ENCODE measurements at regions not wholly inside any gene's neighbourhood (a gene's known extent, or its start where the extent isn't known, plus 50 kb on each side); places are given as distances from the start of the nearest gene placed in this dataset.

GRCh38 chr20:19937651-19938420, 79.3 kb upstream of the NAA20 start:
- Mint-ChIP-seq H3K4me3 (peak overlapping the region; percentile 53 to 69 (median 66)), H3K9me3 (no peaks in the 10 kb centered on the region), H3K36me3 (no peaks in the 10 kb centered on the region), H3K27ac (peak overlapping the region; percentile 45 to 62), H3K4me1 (peaks cover 20 to 34% (median 25%) of the 10 kb centered on the region in 3 donors), H3K27me3 (peaks cover 14% of the 10 kb centered on the region in 2 donors)
- Histone ChIP-seq H3K27me3 (replicated peaks in 1 of 2; ENCODE audit: control insufficient read depth in 2 of 2, extremely low read depth in 1 of 2, insufficient read depth in 2 of 2, low read length in 1 of 2) (peaks cover 0 to 27% of the 10 kb centered on the region in 2 experiments), H3K36me3 (ENCODE audit: control insufficient read depth in 2 of 2, extremely low read depth in 1 of 2, insufficient read depth in 1 of 2, low read length in 1 of 2) (no peaks in the 10 kb centered on the region), H3K4me3 (ENCODE audit: control insufficient read depth in 1 of 2, extremely low read depth in 1 of 2, low read length in 1 of 2) (peak overlapping the region; percentile 4 to 35), H3K27ac (ENCODE audit: low read length) (no peak overlapping the region), H3K4me1 (ENCODE audit: control insufficient read depth in 1 of 2, extremely low read depth in 1 of 2, insufficient read depth in 2 of 2, low read length in 2 of 2) (peaks cover 0 to 12% of the 10 kb centered on the region in 2 experiments), H3K9me3 (no peaks in the 10 kb centered on the region)
- peak; percentile 53 to 82 (median 61) for ATAC-seq (replicated peaks in 1 of 4)
- DNase-seq = peak in 7 of 35 experiments; percentile 4 to 33 (median 10)
- CTCF ChIA-PET = interaction anchor here in 1 of 2 donors (0.6 kb wide), 1 partner anchor 19 kb away, joined by 3 read pairs; no protein-coding TSS in a partner anchor
- POLR2A ChIA-PET = no interaction called here
- 0% methylated on average over 4 of the region's 8 CpGs for WGBS (ENCODE audit: insufficient coverage)

GRCh38 chr20:19938421-19939090, 78.6 kb upstream of the NAA20 start:
- no peaks in the 10 kb centered on the region for H3K36me3 Mint-ChIP-seq
- H3K27me3 ChIP-seq (replicated peaks in 1 of 2; ENCODE audit: control insufficient read depth in 2 of 2, extremely low read depth in 1 of 2, insufficient read depth in 2 of 2, low read length in 1 of 2) = peaks cover 0 to 26% of the 10 kb centered on the region in 2 experiments
- ChIA-PET POLR2A (interaction anchor here (0.6 to 0.7 kb wide), 2 partner anchors 24 to 114 kb away, joined by 3 read pairs; partner anchors contain the start of genes CFAP61 (in 1 of the 2) and CRNKL1 (in 1 of the 2)), CTCF (no interaction called here)
- H3K4me3 ChIP-seq (ENCODE audit: control insufficient read depth in 1 of 2, extremely low read depth in 1 of 2, low read length in 1 of 2) = no peak overlapping the region
- H3K36me3 ChIP-seq (ENCODE audit: control insufficient read depth in 2 of 2, extremely low read depth in 1 of 2, insufficient read depth in 1 of 2, low read length in 1 of 2) = no peaks in the 10 kb centered on the region
- no peaks in the 10 kb centered on the region for H3K9me3 ChIP-seq
- H3K27ac Mint-ChIP-seq = no peak overlapping the region
- 93% methylated on average over 2 of the region's 4 CpGs for WGBS (ENCODE audit: insufficient coverage)
- H3K4me1 Mint-ChIP-seq = peaks cover 20 to 34% (median 25%) of the 10 kb centered on the region in 3 donors
- ATAC-seq (replicated peaks in 1 of 4) = no peak
- peak overlapping the region in 1 of 3 donors; percentile 69 for H3K4me3 Mint-ChIP-seq
- H3K4me1 ChIP-seq (ENCODE audit: control insufficient read depth in 1 of 2, extremely low read depth in 1 of 2, insufficient read depth in 2 of 2, low read length in 2 of 2) = peaks cover 0 to 12% of the 10 kb centered on the region in 2 experiments
- peaks cover 8 to 12% of the 10 kb centered on the region in 2 donors for H3K27me3 Mint-ChIP-seq
- H3K27ac ChIP-seq (ENCODE audit: low read length) = no peak overlapping the region
- H3K9me3 Mint-ChIP-seq = no peaks in the 10 kb centered on the region
- DNase-seq = no peak

- H3K9me3 ChIP-seq = no peaks in the 10 kb centered on the region
- peaks cover 0 to 30% of the 10 kb centered on the region in 2 experiments for H3K27me3 ChIP-seq (replicated peaks in 1 of 2; ENCODE audit: control insufficient read depth in 2 of 2, extremely low read depth in 1 of 2, insufficient read depth in 2 of 2, low read length in 1 of 2)
- Mint-ChIP-seq H3K27ac (no peak overlapping the region), H3K4me1 (peaks cover 20 to 26% (median 25%) of the 10 kb centered on the region in 3 donors), H3K36me3 (no peaks in the 10 kb centered on the region), H3K4me3 (no peak overlapping the region), H3K27me3 (peaks cover 12 to 21% of the 10 kb centered on the region in 2 donors), H3K9me3 (no peaks in the 10 kb centered on the region)
- ChIA-PET CTCF (no interaction called here), POLR2A (no interaction called here)
- H3K4me3 ChIP-seq (ENCODE audit: control insufficient read depth in 1 of 2, extremely low read depth in 1 of 2, low read length in 1 of 2) = no peak overlapping the region
- peaks cover 0 to 12% of the 10 kb centered on the region in 2 experiments for H3K4me1 ChIP-seq (ENCODE audit: control insufficient read depth in 1 of 2, extremely low read depth in 1 of 2, insufficient read depth in 2 of 2, low read length in 2 of 2)
- no peaks in the 10 kb centered on the region for H3K36me3 ChIP-seq (ENCODE audit: control insufficient read depth in 2 of 2, extremely low read depth in 1 of 2, insufficient read depth in 1 of 2, low read length in 1 of 2)
- H3K27ac ChIP-seq (ENCODE audit: low read length) = no peak overlapping the region
- ATAC-seq (replicated peaks in 1 of 4) (no peak), DNase-seq (no peak)
- 83% methylated on average over 2 of the region's 4 CpGs for WGBS (ENCODE audit: insufficient coverage)
Measured at GRCh38 chr20:19940988-19941460, 76.1 kb upstream of the NAA20 start.

- DNase-seq (no peak), ATAC-seq (replicated peaks in 1 of 4) (no peak)
- Histone ChIP-seq H3K4me3 (ENCODE audit: control insufficient read depth in 1 of 2, extremely low read depth in 1 of 2, low read length in 1 of 2) (no peak overlapping the region), H3K36me3 (ENCODE audit: control insufficient read depth in 2 of 2, extremely low read depth in 1 of 2, insufficient read depth in 1 of 2, low read length in 1 of 2) (no peaks in the 10 kb centered on the region), H3K9me3 (no peaks in the 10 kb centered on the region), H3K4me1 (ENCODE audit: control insufficient read depth in 1 of 2, extremely low read depth in 1 of 2, insufficient read depth in 2 of 2, low read length in 2 of 2) (peaks cover 0 to 7% of the 10 kb centered on the region in 2 experiments), H3K27ac (ENCODE audit: low read length) (no peak overlapping the region), H3K27me3 (replicated peaks in 1 of 2; ENCODE audit: control insufficient read depth in 2 of 2, extremely low read depth in 1 of 2, insufficient read depth in 2 of 2, low read length in 1 of 2) (peaks cover 0 to 35% of the 10 kb centered on the region in 2 experiments)
- Mint-ChIP-seq H3K36me3 (no peaks in the 10 kb centered on the region), H3K27ac (no peak overlapping the region), H3K27me3 (peaks cover 12 to 25% of the 10 kb centered on the region in 2 donors), H3K9me3 (no peaks in the 10 kb centered on the region), H3K4me1 (peaks cover 11 to 18% (median 14%) of the 10 kb centered on the region in 3 donors), H3K4me3 (no peak overlapping the region)
- 80% methylated on average over 1 of the region's 1 CpG for WGBS (ENCODE audit: insufficient coverage)
- ChIA-PET CTCF (no interaction called here), POLR2A (no interaction called here)
Measured at GRCh38 chr20:19942611-19943010, 74.6 kb upstream of the NAA20 start.

- H3K4me1 ChIP-seq (ENCODE audit: control insufficient read depth in 1 of 2, extremely low read depth in 1 of 2, insufficient read depth in 2 of 2, low read length in 2 of 2) = peaks cover 0 to 3% of the 10 kb centered on the region in 2 experiments
- DNase-seq = peak in 1 of 35 experiments; percentile 10
- no peak overlapping the region for H3K4me3 ChIP-seq (ENCODE audit: control insufficient read depth in 1 of 2, extremely low read depth in 1 of 2, low read length in 1 of 2)
- H3K4me1 Mint-ChIP-seq = peaks cover 6 to 13% (median 9%) of the 10 kb centered on the region in 3 donors
- ChIA-PET POLR2A (no interaction called here), CTCF (no interaction called here)
- 39% methylated on average over 5 of the region's 7 CpGs for WGBS (ENCODE audit: insufficient coverage)
- no peaks in the 10 kb centered on the region for H3K36me3 Mint-ChIP-seq
- no peak overlapping the region for H3K27ac Mint-ChIP-seq
- H3K9me3 ChIP-seq = no peaks in the 10 kb centered on the region
- H3K4me3 Mint-ChIP-seq = no peak overlapping the region
- ATAC-seq (replicated peaks in 1 of 4) = no peak
- H3K27ac ChIP-seq (ENCODE audit: low read length) = no peak overlapping the region
- no peaks in the 10 kb centered on the region for H3K9me3 Mint-ChIP-seq
- peaks cover 0 to 35% of the 10 kb centered on the region in 2 experiments for H3K27me3 ChIP-seq (replicated peaks in 1 of 2; ENCODE audit: control insufficient read depth in 2 of 2, extremely low read depth in 1 of 2, insufficient read depth in 2 of 2, low read length in 1 of 2)
- no peaks in the 10 kb centered on the region for H3K36me3 ChIP-seq (ENCODE audit: control insufficient read depth in 2 of 2, extremely low read depth in 1 of 2, insufficient read depth in 1 of 2, low read length in 1 of 2)
- peaks cover 10 to 25% of the 10 kb centered on the region in 2 donors for H3K27me3 Mint-ChIP-seq
Measured at GRCh38 chr20:19943061-19943521, 74.1 kb upstream of the NAA20 start.

GRCh38 chr20:19944772-19945459, 72.2 kb upstream of the NAA20 start:
- DNase-seq = no peak
- Histone ChIP-seq H3K4me3 (ENCODE audit: control insufficient read depth in 1 of 2, extremely low read depth in 1 of 2, low read length in 1 of 2) (no peak overlapping the region), H3K4me1 (ENCODE audit: control insufficient read depth in 1 of 2, extremely low read depth in 1 of 2, insufficient read depth in 2 of 2, low read length in 2 of 2) (no peaks in the 10 kb centered on the region), H3K27ac (ENCODE audit: low read length) (no peak overlapping the region), H3K27me3 (replicated peaks in 1 of 2; ENCODE audit: control insufficient read depth in 2 of 2, extremely low read depth in 1 of 2, insufficient read depth in 2 of 2, low read length in 1 of 2) (peaks cover 0 to 26% of the 10 kb centered on the region in 2 experiments), H3K9me3 (no peaks in the 10 kb centered on the region), H3K36me3 (ENCODE audit: control insufficient read depth in 2 of 2, extremely low read depth in 1 of 2, insufficient read depth in 1 of 2, low read length in 1 of 2) (no peaks in the 10 kb centered on the region)
- POLR2A ChIA-PET = interaction anchor here in 1 of 2 donors (0.6 kb wide), 1 partner anchor 17 kb away, joined by 3 read pairs; no protein-coding TSS in a partner anchor
- Mint-ChIP-seq H3K9me3 (no peaks in the 10 kb centered on the region), H3K4me1 (peaks cover 0 to 2% (median 0%) of the 10 kb centered on the region in 3 donors), H3K27me3 (peaks cover 5 to 20% of the 10 kb centered on the region in 2 donors), H3K36me3 (no peaks in the 10 kb centered on the region), H3K27ac (no peak overlapping the region), H3K4me3 (no peak overlapping the region)
- CTCF ChIA-PET = no interaction called here
- no peak for ATAC-seq (replicated peaks in 1 of 4)
- 38% methylated on average over 1 of the region's 4 CpGs for WGBS (ENCODE audit: insufficient coverage)

All from T-cell (primary cell).